ENCODE measurements at regions not wholly inside any gene's neighbourhood (a gene's known extent, or its start where the extent isn't known, plus 50 kb on each side); places are given as distances from the start of the nearest gene placed in this dataset.
"Not testable (repeated sequence)": the region's sequence is repeated elsewhere in the genome, so short reads cannot be mapped to it uniquely, and the experiment has no call there.

GRCh38 chr14:89660625-89661233 lies 243.7 kb upstream of the FOXN3 start:
- H3K36me3 Mint-ChIP-seq (ENCODE audit: low read depth); H3K4me1 Mint-ChIP-seq (ENCODE audit: low read depth); H3K27ac Mint-ChIP-seq; H3K27me3 Mint-ChIP-seq; intact Hi-C loops (cut with micrococcal nuclease); H3K4me3 Mint-ChIP-seq: not testable (repeated sequence)
- peaks cover 22% of the 10 kb centered on the region for H3K9me3 Mint-ChIP-seq

DNA sequence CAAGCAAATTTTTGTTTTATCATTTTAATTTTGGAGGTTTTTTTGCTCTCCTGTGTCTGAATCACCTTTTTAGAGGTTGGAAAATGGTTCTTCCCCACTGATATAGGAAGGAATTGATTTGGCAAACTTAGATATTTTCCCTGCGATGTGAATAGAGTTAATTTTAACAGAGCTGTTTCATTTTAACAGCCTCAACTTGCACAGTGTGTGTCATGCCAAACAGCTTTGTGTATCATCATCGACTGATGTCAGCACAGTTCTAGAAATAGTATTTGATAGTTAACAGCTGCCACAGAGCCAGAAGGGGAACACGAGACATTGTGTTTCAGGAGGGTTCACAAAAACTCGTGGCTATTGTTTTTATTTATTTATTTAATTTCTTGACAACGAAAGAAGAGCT lies 243.1 kb upstream of the FOXN3 start:
- no peak overlapping the region for H3K4me3 Mint-ChIP-seq
- no peaks in the 10 kb centered on the region for H3K36me3 Mint-ChIP-seq (ENCODE audit: low read depth)
- peaks cover 19% of the 10 kb centered on the region for H3K9me3 Mint-ChIP-seq
- no peak overlapping the region for H3K27ac Mint-ChIP-seq
- intact Hi-C loops (cut with micrococcal nuclease) = no loop called here
- H3K27me3 Mint-ChIP-seq = no peaks in the 10 kb centered on the region
- peaks cover 11% of the 10 kb centered on the region for H3K4me1 Mint-ChIP-seq (ENCODE audit: low read depth)

- Mint-ChIP-seq H3K27ac (no peak overlapping the region), H3K36me3 (ENCODE audit: low read depth) (no peaks in the 10 kb centered on the region), H3K9me3 (peaks cover 19% of the 10 kb centered on the region), H3K27me3 (no peaks in the 10 kb centered on the region), H3K4me3 (no peak overlapping the region), H3K4me1 (ENCODE audit: low read depth) (peaks cover 13% of the 10 kb centered on the region)
- intact Hi-C loops (cut with micrococcal nuclease) = no loop called here
Measured at GRCh38 chr14:89658977-89659670, 242.1 kb upstream of the FOXN3 start.

GRCh38 chr14:89657014-89657413 lies 240.0 kb upstream of the FOXN3 start:
- intact Hi-C loops (cut with micrococcal nuclease) = no loop called here
- Mint-ChIP-seq H3K36me3 (ENCODE audit: low read depth) (no peaks in the 10 kb centered on the region), H3K27me3 (no peaks in the 10 kb centered on the region), H3K4me1 (ENCODE audit: low read depth) (peaks cover 5% of the 10 kb centered on the region), H3K27ac (no peak overlapping the region), H3K9me3 (peaks cover 19% of the 10 kb centered on the region), H3K4me3 (no peak overlapping the region)

DNA sequence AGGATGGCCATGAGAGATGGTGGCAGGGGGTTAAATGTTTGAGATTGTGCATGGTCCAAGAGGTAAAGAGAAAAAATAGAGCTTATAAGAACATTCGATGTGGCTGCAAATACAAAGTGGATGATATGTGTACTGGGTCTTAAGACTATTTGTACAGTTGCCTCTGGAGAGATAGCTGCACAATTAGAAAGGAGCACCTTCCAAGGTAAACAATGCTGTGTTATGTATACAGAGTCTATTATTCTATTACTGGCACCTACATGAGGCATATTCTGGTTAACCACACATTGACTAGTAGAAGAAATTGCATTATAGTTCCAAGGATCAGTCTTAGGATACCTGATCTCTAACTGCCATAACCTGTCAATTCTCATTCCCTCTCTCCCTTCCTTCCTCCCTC lies 238.0 kb upstream of the FOXN3 start:
- intact Hi-C loops (cut with micrococcal nuclease) = no loop called here

DNA sequence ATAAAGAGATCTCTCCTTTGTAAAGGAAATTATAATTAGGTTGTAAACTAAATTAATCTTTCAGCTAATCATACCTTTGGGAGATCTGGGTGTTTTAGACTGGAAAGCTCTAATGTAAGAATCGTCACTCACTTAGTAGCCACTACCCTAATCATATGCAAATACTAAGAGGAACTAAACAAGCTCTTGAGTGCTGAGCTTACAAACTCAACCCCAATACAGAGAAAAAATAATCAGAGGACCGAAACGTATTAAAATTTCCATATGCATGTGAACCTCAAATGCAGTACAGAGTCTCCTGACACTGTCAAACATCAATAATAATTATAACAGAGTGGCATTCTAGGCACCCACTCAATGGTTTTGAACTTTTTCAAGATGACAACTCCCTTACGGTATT lies 235.3 kb upstream of the FOXN3 start:
- intact Hi-C loops (cut with micrococcal nuclease) = no loop called here
- peaks cover 4% of the 10 kb centered on the region for H3K27me3 Mint-ChIP-seq
- H3K4me1 Mint-ChIP-seq (ENCODE audit: low read depth) = peaks cover 12% of the 10 kb centered on the region
- H3K36me3 Mint-ChIP-seq (ENCODE audit: low read depth) = no peaks in the 10 kb centered on the region
- no peak overlapping the region for H3K4me3 Mint-ChIP-seq
- no peak overlapping the region for H3K27ac Mint-ChIP-seq
- H3K9me3 Mint-ChIP-seq = peaks cover 18% of the 10 kb centered on the region

More for the DNA sequence above, 238.0 kb upstream of the FOXN3 start:
- H3K4me1 Mint-ChIP-seq (ENCODE audit: low read depth) = peaks cover 12% of the 10 kb centered on the region
- no peak overlapping the region for H3K27ac Mint-ChIP-seq
- peaks cover 19% of the 10 kb centered on the region for H3K9me3 Mint-ChIP-seq
- H3K27me3 Mint-ChIP-seq = no peaks in the 10 kb centered on the region
- H3K4me3 Mint-ChIP-seq = no peak overlapping the region
- H3K36me3 Mint-ChIP-seq (ENCODE audit: low read depth) = no peaks in the 10 kb centered on the region

DNA sequence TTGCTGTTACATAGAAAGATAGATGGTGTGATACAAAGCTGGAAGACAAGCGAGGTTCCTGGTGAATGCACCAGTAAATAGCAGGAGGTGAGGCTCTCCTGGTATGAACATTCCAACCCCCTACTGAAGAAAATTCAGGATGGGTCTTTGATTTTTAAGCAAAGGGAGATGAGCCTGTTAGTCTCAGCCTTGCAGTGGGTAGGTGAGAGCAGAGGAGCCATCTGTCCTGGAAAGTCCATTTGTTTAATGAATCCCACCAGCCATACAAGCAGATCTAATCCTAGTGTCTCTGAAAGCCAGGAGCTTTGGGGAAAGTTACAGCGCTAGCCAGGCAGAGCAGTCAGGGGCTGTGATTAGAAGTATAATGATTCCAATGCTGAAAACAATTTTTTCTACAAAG lies 234.8 kb upstream of the FOXN3 start:
- Mint-ChIP-seq H3K4me1 (ENCODE audit: low read depth) (peaks cover 12% of the 10 kb centered on the region), H3K27ac (no peak overlapping the region), H3K9me3 (peaks cover 12% of the 10 kb centered on the region), H3K36me3 (ENCODE audit: low read depth) (no peaks in the 10 kb centered on the region), H3K27me3 (peaks cover 4% of the 10 kb centered on the region), H3K4me3 (no peak overlapping the region)
- intact Hi-C loops (cut with micrococcal nuclease) = no loop called here

DNA sequence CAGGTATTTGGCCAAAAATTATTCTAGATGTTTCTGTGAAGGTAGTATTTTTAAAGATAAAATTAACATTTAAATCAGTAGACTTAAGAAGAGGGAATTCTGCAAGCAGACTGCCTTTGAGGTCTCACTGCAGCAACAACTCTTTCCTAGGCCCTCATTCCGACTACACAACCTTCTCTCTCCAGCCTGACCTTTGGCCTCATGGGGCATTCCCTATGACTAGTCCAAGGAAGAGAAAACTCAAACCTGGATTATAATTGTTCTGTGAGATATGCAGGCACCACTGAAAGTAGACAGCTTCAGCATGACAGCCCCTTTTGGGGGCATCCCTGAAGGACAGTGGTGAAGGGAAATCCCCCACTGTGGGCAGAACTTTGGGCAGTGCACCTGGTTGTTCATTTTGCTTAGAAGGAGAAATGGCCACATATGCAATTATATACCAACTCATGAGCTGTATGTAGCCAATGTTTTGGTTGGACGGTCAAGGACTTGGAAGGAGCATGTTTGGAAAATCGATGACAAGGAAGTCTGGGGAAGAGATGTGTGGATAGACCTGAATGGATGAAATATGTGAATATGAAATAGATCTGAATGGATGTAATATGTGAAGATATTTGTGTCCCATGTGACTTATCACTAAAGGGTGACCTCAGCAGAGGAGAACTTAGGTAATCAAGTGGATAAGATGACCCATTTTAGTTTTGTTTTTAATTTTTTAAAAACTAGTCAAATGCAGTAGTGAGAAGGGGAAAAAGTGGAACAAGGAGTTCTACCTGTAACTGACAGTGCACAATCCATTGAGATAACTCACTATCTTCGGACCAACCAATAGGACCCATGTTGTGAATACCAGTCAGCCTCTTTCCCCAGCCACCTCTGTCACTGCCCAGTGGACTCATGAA lies 233.3 kb upstream of the FOXN3 start:
- H3K4me1 Mint-ChIP-seq (ENCODE audit: low read depth) = peaks cover 10% of the 10 kb centered on the region
- H3K27ac Mint-ChIP-seq = no peak overlapping the region
- intact Hi-C loops (cut with micrococcal nuclease) = no loop called here
- H3K9me3 Mint-ChIP-seq = no peaks in the 10 kb centered on the region
- no peak overlapping the region for H3K4me3 Mint-ChIP-seq
- H3K36me3 Mint-ChIP-seq (ENCODE audit: low read depth) = no peaks in the 10 kb centered on the region
- peaks cover 4% of the 10 kb centered on the region for H3K27me3 Mint-ChIP-seq

- Mint-ChIP-seq H3K4me3 (no peak overlapping the region), H3K36me3 (ENCODE audit: low read depth) (no peaks in the 10 kb centered on the region), H3K4me1 (ENCODE audit: low read depth) (peaks cover 6% of the 10 kb centered on the region), H3K27me3 (peaks cover 4% of the 10 kb centered on the region), H3K9me3 (no peaks in the 10 kb centered on the region), H3K27ac (no peak overlapping the region)
- intact Hi-C loops (cut with micrococcal nuclease) = no loop called here
Measured at GRCh38 chr14:89649451-89650075, 232.5 kb upstream of the FOXN3 start.

DNA sequence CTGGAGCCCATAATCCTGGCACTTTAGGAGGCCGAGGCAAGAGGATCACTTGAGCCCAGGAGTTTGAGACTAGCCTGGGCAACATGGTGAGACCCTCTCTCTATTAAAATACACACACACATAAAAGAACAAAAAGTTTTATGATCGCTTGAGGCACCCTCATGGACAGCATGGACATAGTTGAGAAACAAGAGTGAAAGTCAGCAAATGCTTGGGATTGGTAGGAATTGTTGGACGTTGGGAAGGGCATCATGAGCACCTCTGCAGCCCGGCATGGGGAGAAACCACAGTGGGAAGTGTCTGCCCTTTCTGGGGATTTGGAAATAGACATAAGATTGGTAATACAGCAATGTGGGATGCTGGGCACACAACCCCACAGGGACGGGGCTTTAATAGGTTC lies 231.9 kb upstream of the FOXN3 start:
- H3K4me1 Mint-ChIP-seq (ENCODE audit: low read depth) = peaks cover 6% of the 10 kb centered on the region

DNA sequence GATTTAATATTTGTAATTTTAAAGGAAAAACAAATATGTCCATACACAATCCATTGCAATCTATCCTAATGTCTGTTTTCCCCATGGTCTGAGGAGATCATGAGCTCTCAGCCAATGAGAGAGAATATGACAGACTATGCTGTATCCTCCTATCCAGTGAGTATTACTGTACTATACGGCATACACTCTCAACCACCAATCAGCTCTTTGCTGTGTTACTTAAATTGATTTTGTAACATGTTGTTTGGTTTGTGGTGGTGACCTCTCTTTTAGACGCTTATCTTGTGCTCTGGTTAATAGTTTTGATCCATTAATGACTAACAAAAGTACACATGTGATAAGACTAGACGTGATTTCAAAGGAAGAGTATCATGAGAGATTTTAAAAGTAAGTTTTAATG lies 231.5 kb upstream of the FOXN3 start:
- Mint-ChIP-seq H3K4me1 (ENCODE audit: low read depth) (peaks cover 6% of the 10 kb centered on the region), H3K36me3 (ENCODE audit: low read depth) (no peaks in the 10 kb centered on the region), H3K27me3 (peaks cover 4% of the 10 kb centered on the region), H3K4me3 (no peak overlapping the region), H3K27ac (no peak overlapping the region), H3K9me3 (no peaks in the 10 kb centered on the region)
- intact Hi-C loops (cut with micrococcal nuclease) = no loop called here

More for the DNA sequence above, 231.9 kb upstream of the FOXN3 start:
- Mint-ChIP-seq H3K27me3 (peaks cover 4% of the 10 kb centered on the region), H3K4me3 (no peak overlapping the region), H3K9me3 (no peaks in the 10 kb centered on the region), H3K27ac (no peak overlapping the region), H3K36me3 (ENCODE audit: low read depth) (no peaks in the 10 kb centered on the region)
- intact Hi-C loops (cut with micrococcal nuclease) = no loop called here

GRCh38 chr14:89646971-89647370 lies 229.9 kb upstream of the FOXN3 start:
- Mint-ChIP-seq H3K9me3 (no peaks in the 10 kb centered on the region), H3K27ac (no peak overlapping the region), H3K27me3 (peaks cover 4% of the 10 kb centered on the region), H3K4me1 (ENCODE audit: low read depth) (peaks cover 6% of the 10 kb centered on the region), H3K36me3 (ENCODE audit: low read depth) (no peaks in the 10 kb centered on the region), H3K4me3 (no peak overlapping the region)
- intact Hi-C loops (cut with micrococcal nuclease) = no loop called here

GRCh38 chr14:89644641-89645040 lies 227.6 kb upstream of the FOXN3 start:
- no peaks in the 10 kb centered on the region for H3K36me3 Mint-ChIP-seq (ENCODE audit: low read depth)
- no peak overlapping the region for H3K4me3 Mint-ChIP-seq
- no peak overlapping the region for H3K27ac Mint-ChIP-seq
- peaks cover 4% of the 10 kb centered on the region for H3K27me3 Mint-ChIP-seq
- H3K4me1 Mint-ChIP-seq (ENCODE audit: low read depth) = no peaks in the 10 kb centered on the region
- no peaks in the 10 kb centered on the region for H3K9me3 Mint-ChIP-seq
- intact Hi-C loops (cut with micrococcal nuclease) = no loop called here

Data from dendritic cell treated with granulocyte-macrophage colony-stimulating factor and Interleukin-4, amounts not matched to agents 40 ng/mL and 50 ng/mL, for 4 days (primary cell).